Muscle layer of colon (tissue), 2 donors: ENCODE measurements at regions not wholly inside any gene's neighbourhood (a gene's known extent, or its start where the extent isn't known, plus 50 kb on each side); places are given as distances from the start of the nearest gene placed in this dataset.

Experiments
- H3K27ac ChIP-seq: one replicate; pipeline ENCODE4 v1.7.0; 2013; ENCODE audit warnings: low read depth, mild to moderate bottlenecking, low read length, moderate library complexity
- H3K27me3 ChIP-seq, 2 donors: one replicate each; pipeline ENCODE4 v1.7.0; 2013; ENCODE audit warnings: low read length in 2 of 2, mild to moderate bottlenecking in 2 of 2; ENCODE audit not compliant: insufficient read depth in 2 of 2, control insufficient read depth in 1 of 2
- H3K36me3 ChIP-seq: one replicate; pipeline ENCODE4 v1.7.0; 2013; ENCODE audit warnings: mild to moderate bottlenecking, low read length; ENCODE audit not compliant: insufficient read depth
- H3K4me1 ChIP-seq: one replicate; pipeline ENCODE4 v1.7.0; 2013; ENCODE audit warnings: mild to moderate bottlenecking, low read length; ENCODE audit not compliant: insufficient read depth
- H3K4me3 ChIP-seq, 2 donors: one replicate each; pipeline ENCODE4 v1.7.0; 2013; ENCODE audit warnings: low read length in 2 of 2, low read depth in 1 of 2, mild to moderate bottlenecking in 1 of 2, moderate library complexity in 1 of 2
- H3K9ac ChIP-seq: one replicate; pipeline ENCODE4 v1.7.0; 2013; ENCODE audit warnings: low read length
- H3K9me3 ChIP-seq: one replicate; pipeline ENCODE4 v1.7.0; 2013; ENCODE audit warnings: mild to moderate bottlenecking, low read length
- donor health status: abdominal sarcoma.
- donor health status: Adenocarcinoma of cecum.

DNA sequence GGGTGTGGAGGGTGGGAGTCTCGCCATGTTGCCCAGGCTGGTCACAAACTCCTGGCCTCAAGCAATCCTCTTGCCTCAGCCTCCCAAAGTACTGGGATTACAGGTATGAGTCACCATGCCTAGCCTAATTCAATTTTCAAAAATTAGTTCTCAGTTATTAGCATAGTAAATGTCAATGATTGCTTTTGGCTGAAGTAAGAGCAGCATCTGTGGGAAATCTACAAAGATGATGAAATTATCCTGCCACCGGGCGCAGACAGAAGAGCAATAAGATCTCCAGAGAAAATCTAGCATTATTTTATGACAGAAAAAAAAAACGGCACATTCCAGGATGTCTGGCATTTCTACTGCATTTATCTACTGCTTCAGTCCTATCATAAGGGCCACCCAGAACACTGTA, 97.9 kb upstream of the DAAM1 start:
- Histone ChIP-seq H3K4me3 (no peak overlapping the region), H3K9ac (no peak overlapping the region), H3K36me3 (no peaks in the 10 kb centered on the region), H3K4me1 (peaks cover 9% of the 10 kb centered on the region), H3K27me3 (no peaks in the 10 kb centered on the region), H3K27ac (no peak overlapping the region), H3K9me3 (no peaks in the 10 kb centered on the region)

DNA sequence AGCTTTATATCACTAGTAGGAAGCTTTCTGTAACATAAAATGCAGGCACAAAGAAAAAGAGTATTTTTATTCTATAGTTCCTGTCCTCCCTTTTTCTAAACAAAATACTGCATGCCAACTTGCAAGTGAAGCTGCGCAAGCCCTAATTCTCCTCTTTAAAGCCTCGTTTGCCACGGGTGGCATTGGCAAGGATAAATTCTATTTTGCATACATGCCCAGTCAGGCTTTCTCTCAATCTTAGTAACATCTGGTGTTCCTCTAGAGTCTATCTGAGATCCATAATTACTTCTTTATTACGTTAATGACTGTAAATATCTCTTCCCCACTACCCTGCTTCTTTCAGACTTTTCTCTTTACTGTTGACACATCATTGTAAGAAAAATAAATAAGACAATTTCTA, 97.1 kb upstream of the DAAM1 start:
- Histone ChIP-seq H3K4me3 (no peak overlapping the region), H3K9me3 (no peaks in the 10 kb centered on the region)

DNA sequence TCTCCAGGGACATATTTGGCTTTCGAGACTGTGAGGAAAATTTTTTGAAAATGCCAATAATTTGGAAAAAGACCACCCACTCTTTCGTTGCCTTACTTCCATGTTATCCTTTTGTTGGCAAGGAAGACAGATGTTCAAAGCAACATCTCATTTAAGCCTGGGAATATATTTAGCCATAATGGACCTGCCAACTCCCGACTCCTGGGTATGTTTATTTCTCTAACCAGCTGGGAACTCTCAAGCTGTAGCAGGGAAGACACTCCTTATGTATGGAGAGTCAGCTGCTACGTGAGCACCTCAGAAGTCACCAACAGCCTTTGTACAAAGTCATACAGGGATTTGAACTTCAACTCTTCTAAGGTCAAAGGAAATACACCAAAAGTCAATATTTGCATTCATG, 96.5 kb upstream of the DAAM1 start:
- Histone ChIP-seq H3K27ac (no peak overlapping the region), H3K4me3 (no peak overlapping the region), H3K27me3 (no peaks in the 10 kb centered on the region), H3K9ac (no peak overlapping the region), H3K4me1 (peaks cover 16% of the 10 kb centered on the region), H3K36me3 (no peaks in the 10 kb centered on the region), H3K9me3 (no peaks in the 10 kb centered on the region)

More for the DNA sequence above, 97.1 kb upstream of the DAAM1 start:
- H3K4me1 ChIP-seq: peaks cover 15% of the 10 kb centered on the region
- H3K27me3 ChIP-seq: no peaks in the 10 kb centered on the region
- no peaks in the 10 kb centered on the region for H3K36me3 ChIP-seq
- no peak overlapping the region for H3K27ac ChIP-seq
- no peak overlapping the region for H3K9ac ChIP-seq

DNA sequence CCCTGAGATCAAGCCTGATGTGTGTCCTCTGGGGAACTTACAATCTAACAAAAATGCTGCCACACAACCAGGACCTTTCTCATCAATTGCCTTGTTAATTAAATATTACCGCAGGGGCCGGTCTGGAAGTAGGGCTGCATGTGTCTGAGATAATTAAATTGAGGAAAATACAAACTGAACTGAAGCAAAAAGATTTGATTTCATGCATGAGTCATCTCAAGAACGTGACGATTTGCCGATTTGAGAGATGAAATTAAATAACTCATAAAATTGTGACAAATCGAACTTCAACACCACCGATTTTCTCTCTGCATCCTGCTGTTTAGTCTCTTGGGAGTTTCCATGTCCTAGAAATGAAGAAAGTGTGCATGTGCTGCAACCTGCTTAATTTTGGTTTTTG, 94.6 kb upstream of the DAAM1 start:
- H3K27me3 ChIP-seq: no peaks in the 10 kb centered on the region
- H3K4me1 ChIP-seq: peaks cover 22% of the 10 kb centered on the region
- no peaks in the 10 kb centered on the region for H3K36me3 ChIP-seq
- H3K9me3 ChIP-seq: no peaks in the 10 kb centered on the region
- H3K4me3 ChIP-seq: no peak overlapping the region
- H3K9ac ChIP-seq: no peak overlapping the region
- no peak overlapping the region for H3K27ac ChIP-seq

DNA sequence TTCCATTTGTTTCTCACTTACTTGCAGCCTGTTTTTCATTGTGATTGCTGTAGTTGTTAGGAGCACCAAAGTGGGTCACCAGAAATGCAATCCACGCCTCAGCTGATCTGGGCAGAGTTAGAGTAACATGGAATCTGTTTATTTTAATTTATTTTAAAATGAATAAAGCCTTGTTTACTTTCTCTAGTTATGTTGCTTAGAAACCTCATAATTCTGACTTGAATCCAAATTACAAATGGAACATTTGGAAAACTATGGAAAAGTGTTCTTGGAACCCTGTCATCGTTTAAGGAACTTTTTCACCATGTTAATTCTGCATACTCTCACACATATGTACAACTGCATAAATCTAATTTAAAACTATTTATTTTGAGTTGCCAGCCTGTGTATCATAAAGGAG, 92.2 kb upstream of the DAAM1 start:
- no peaks in the 10 kb centered on the region for H3K36me3 ChIP-seq
- no peak overlapping the region for H3K4me3 ChIP-seq
- no peak overlapping the region for H3K9ac ChIP-seq
- H3K27ac ChIP-seq: no peak overlapping the region
- H3K4me1 ChIP-seq: peaks cover 22% of the 10 kb centered on the region
- no peaks in the 10 kb centered on the region for H3K27me3 ChIP-seq
- H3K9me3 ChIP-seq: no peaks in the 10 kb centered on the region

DNA sequence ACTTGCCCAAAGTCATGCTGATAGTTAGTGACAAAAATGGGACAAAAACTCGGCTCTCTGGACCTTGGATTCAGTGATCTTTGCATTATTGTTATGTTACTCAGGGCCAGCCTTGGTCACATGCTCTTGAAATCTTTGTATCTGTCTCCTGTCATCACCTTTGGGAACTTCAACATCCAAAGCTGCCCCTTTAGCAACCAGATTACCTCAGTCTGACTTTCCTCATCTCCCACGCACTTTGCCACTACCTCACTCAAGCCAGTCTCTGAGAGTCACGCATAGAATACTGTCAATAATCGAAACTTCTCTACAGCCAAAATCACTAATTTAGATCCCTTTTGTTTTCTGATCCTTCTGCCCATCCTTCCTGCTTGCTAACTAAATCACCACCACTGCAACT, 90.8 kb upstream of the DAAM1 start:
- Histone ChIP-seq H3K9me3 (no peaks in the 10 kb centered on the region), H3K27ac (no peak overlapping the region), H3K27me3 (no peaks in the 10 kb centered on the region), H3K4me3 (no peak overlapping the region), H3K36me3 (no peaks in the 10 kb centered on the region), H3K4me1 (peaks cover 13% of the 10 kb centered on the region), H3K9ac (no peak overlapping the region)

DNA sequence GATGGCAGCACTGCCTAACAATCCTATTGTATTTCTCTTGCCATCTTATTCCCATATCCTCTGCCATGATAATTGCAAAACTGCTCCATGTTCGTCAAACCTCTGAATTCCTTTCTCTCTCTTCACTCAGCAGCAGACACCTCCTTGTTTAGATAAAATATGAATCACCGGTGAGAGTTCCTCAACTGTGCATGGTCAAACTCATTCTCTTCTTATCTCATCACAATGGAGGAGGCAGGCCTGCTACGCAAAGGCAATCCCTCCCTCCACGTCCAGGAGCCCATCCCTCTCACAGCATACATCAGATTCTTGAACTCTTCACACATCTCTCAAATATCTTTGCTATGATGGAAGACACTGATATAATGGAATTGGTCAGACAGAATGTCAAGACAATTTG, 90.1 kb upstream of the DAAM1 start:
- H3K27me3 ChIP-seq: no peaks in the 10 kb centered on the region
- peaks cover 13% of the 10 kb centered on the region for H3K4me1 ChIP-seq
- H3K9me3 ChIP-seq: no peaks in the 10 kb centered on the region
- no peak overlapping the region for H3K4me3 ChIP-seq
- no peaks in the 10 kb centered on the region for H3K36me3 ChIP-seq
- H3K27ac ChIP-seq: no peak overlapping the region
- H3K9ac ChIP-seq: no peak overlapping the region

DNA sequence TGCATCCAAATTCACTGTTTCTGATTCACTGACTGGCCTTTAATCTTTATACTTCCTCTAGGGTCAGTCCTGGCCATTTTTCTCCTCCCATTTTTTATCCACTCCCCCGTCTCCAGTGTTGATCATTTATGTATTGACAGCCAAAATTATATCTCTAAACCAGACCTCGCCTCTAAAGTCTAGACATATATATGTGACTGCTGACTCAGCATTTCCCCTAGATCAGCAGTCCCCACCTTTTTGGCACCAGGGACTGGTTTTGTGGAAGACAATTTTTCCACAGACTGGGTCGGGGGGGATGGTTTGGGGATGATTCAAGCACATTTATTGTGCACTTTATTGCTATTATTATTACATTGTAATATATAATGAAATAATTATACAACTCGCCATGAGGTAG, 88.3 kb upstream of the DAAM1 start:
- H3K27ac ChIP-seq: no peak overlapping the region
- H3K27me3 ChIP-seq: no peaks in the 10 kb centered on the region
- no peaks in the 10 kb centered on the region for H3K36me3 ChIP-seq
- H3K4me1 ChIP-seq: peaks cover 13% of the 10 kb centered on the region
- H3K4me3 ChIP-seq: no peak overlapping the region
- no peak overlapping the region for H3K9ac ChIP-seq
- H3K9me3 ChIP-seq: no peaks in the 10 kb centered on the region

DNA sequence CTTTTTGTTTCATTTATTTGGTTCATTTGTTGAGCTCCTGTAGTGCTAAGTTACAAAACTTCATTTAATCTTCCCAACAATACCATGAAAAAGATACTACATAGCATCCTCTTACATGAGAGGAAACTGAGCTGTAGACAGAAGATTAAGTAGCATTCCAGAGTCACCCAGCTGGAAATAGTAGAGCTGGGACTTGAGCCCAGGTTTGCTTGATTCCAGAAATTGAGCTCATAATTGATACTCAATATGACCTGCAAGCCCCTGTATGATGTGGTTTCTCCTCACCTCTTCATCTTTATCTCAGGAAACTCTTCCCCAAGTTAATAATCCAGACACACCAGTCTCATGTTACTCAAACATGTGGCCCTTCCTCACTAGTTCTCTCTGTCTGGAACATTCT, 87.0 kb upstream of the DAAM1 start:
- no peak overlapping the region for H3K9ac ChIP-seq
- H3K27me3 ChIP-seq: no peaks in the 10 kb centered on the region

DNA sequence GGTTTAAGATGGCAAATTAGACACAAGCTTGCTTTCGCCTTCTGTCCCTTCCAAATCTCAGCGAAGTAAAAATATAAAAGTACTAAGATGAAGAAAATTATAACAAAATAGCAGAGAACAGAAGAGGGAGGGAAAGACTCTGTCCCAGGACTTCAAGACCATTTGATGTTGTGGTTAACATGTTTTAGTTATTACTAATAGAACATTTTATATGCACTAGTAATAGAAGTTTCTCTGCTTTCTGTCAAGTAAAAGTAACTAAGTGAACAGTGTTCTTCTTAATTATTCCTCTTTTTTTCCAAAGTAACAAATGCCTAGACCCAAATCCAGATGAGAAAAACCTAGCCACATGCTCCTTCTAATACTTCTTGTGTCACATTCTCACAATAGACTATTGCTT, 85.1 kb upstream of the DAAM1 start:
- H3K9ac ChIP-seq: no peak overlapping the region
- H3K36me3 ChIP-seq: no peaks in the 10 kb centered on the region
- no peak overlapping the region for H3K4me3 ChIP-seq
- H3K4me1 ChIP-seq: no peaks in the 10 kb centered on the region
- H3K27ac ChIP-seq: no peak overlapping the region
- no peaks in the 10 kb centered on the region for H3K9me3 ChIP-seq
- H3K27me3 ChIP-seq: no peaks in the 10 kb centered on the region

More for the DNA sequence above, 87.0 kb upstream of the DAAM1 start:
- Histone ChIP-seq H3K4me3 (no peak overlapping the region), H3K36me3 (no peaks in the 10 kb centered on the region), H3K9me3 (no peaks in the 10 kb centered on the region), H3K4me1 (peaks cover 6% of the 10 kb centered on the region), H3K27ac (no peak overlapping the region)

DNA sequence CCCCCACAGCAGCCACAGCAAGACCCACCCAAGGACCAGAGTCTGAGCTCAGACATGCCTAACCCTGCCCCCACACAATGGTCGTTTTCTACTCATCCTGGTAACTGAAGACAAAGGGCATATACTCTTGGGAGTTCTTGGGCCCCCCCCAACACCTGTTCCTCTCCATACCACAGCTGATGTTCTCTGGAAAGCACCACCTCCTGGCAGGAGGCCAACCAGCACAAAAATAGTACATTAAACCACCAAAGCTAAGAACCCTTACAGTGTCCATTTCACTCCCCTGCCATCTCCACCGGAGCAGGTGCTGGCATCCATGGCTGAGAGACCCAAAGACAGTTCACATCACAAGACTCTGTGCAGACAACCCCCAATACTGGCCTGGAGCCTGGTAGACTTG, 80.6 kb upstream of the DAAM1 start:
- Histone ChIP-seq H3K27ac (no peak overlapping the region), H3K9me3 (no peaks in the 10 kb centered on the region), H3K4me3 (no peak overlapping the region), H3K27me3 (no peaks in the 10 kb centered on the region), H3K4me1 (no peaks in the 10 kb centered on the region), H3K36me3 (no peaks in the 10 kb centered on the region), H3K9ac (no peak overlapping the region)

DNA sequence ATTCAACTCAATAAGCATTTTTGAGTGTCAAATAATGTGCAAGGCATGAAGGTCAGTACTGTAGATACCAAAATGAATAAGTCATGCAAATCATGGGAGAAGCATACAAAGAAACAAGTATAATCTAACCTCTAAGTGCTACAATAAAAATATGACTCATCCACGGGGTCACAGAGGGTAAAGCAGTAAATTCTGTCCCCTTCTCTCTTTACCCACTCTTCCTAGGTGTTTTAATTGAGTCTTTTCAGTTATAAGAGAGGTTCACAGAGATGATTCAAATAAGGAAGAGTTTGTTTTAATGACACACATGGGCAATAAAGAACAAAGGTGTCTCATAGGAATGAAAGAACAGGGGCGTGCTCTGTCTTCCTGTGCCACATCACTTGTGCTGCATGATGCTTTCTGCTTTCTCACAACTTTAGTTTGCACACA, 71.5 kb upstream of the DAAM1 start:
- H3K4me1 ChIP-seq: no peaks in the 10 kb centered on the region
- H3K27ac ChIP-seq: no peak overlapping the region
- no peaks in the 10 kb centered on the region for H3K36me3 ChIP-seq
- no peak overlapping the region for H3K9ac ChIP-seq
- H3K27me3 ChIP-seq: no peaks in the 10 kb centered on the region
- no peak overlapping the region for H3K4me3 ChIP-seq
- no peaks in the 10 kb centered on the region for H3K9me3 ChIP-seq
